Tibial nerve (tissue), 4 donors: ENCODE measurements at regions not wholly inside any gene's neighbourhood (a gene's known extent, or its start where the extent isn't known, plus 50 kb on each side); places are given as distances from the start of the nearest gene placed in this dataset.

Source experiments
- EP300 ChIP-seq, 2 donors: sonication (generic); formaldehyde crosslinking; IDR thresholded peaks; one replicate each; pipeline ENCODE4 v1.6.1; 2017; ENCODE audit warnings: antibody characterized with exemption in 2 of 2, mild to moderate bottlenecking in 1 of 2
- TF ChIP-seq, protein P1 (sequence below), 5 experiments: fragments of 200-600 bp in 3 of 5; fragments of 450-650 bp in 2 of 5; sonication (generic) in 3 of 5; IDR thresholded peaks; one replicate each; pipeline ENCODE4 v1.5.1; 2016 to 2019; ENCODE audit warnings: antibody characterized with exemption in 5 of 5, mild to moderate bottlenecking in 3 of 5, moderate library complexity in 2 of 5

DNA sequence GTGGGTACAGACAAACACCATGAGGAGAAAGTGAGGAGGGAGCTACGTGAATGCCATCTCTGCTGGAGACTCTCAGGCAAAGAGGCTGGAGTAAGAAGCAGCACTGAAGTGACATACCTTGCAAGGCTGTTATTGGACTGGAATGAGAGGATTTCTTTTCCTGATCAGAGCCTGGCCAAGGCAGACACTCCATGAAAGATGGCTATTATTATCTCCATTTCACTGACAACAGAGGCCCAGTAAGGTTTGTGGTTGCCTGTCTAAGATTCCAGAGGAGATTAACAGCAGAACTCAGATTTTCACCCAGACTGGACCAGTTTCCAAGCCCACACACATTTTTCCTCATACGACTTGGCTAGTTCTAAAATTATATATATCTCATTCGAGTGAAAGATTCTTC is 162.0 kb upstream of the EOLA2 start:
- TF ChIP-seq, protein P1, sequence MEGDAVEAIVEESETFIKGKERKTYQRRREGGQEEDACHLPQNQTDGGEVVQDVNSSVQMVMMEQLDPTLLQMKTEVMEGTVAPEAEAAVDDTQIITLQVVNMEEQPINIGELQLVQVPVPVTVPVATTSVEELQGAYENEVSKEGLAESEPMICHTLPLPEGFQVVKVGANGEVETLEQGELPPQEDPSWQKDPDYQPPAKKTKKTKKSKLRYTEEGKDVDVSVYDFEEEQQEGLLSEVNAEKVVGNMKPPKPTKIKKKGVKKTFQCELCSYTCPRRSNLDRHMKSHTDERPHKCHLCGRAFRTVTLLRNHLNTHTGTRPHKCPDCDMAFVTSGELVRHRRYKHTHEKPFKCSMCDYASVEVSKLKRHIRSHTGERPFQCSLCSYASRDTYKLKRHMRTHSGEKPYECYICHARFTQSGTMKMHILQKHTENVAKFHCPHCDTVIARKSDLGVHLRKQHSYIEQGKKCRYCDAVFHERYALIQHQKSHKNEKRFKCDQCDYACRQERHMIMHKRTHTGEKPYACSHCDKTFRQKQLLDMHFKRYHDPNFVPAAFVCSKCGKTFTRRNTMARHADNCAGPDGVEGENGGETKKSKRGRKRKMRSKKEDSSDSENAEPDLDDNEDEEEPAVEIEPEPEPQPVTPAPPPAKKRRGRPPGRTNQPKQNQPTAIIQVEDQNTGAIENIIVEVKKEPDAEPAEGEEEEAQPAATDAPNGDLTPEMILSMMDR (IDR thresholded peaks at IDR 0.05): no peak
- no peak for TF ChIP-seq EP300 (IDR thresholded peaks at IDR 0.05)
